Activated CD4-positive, CD25-positive, alpha-beta regulatory T cell treated with anti-CD3 and anti-CD28 coated beads, Interleukin-2, amount 50 U/mL, for 16 hours (primary cell): ENCODE measurements at regions not wholly inside any gene's neighbourhood (a gene's known extent, or its start where the extent isn't known, plus 50 kb on each side); places are given as distances from the start of the nearest gene placed in this dataset.

ENCODE experiments used
- DNase-seq: peaks from one replicate; pipeline ENCODE4 v3.0.0-alpha.2; 2020; ENCODE audit warnings: low read depth, low spot score

GRCh38 chr12:91319071-91319760 is 136.6 kb upstream of the DCN start:
- no peak for DNase-seq

GRCh38 chr12:91317306-91317705 is 134.7 kb upstream of the DCN start:
- no peak for DNase-seq

- no peak for DNase-seq
Observed at GRCh38 chr12:91316907-91317269, 134.3 kb upstream of the DCN start.

GRCh38 chr12:91316161-91316906 is 133.7 kb upstream of the DCN start:
- DNase-seq: no peak

- no peak for DNase-seq
Observed at GRCh38 chr12:91311081-91311480, 128.5 kb upstream of the DCN start.

GRCh38 chr12:91309450-91309849 is 126.8 kb upstream of the DCN start:
- DNase-seq: no peak

- DNase-seq: no peak
Observed at GRCh38 chr12:91307957-91308670, 125.5 kb upstream of the DCN start.

- DNase-seq: no peak
Observed at GRCh38 chr12:91290354-91290753, 107.7 kb upstream of the DCN start.

GRCh38 chr12:91289906-91290305 is 107.3 kb upstream of the DCN start:
- DNase-seq: no peak

GRCh38 chr12:91289072-91289471 is 106.5 kb upstream of the DCN start:
- DNase-seq: no peak

- DNase-seq: no peak
Observed at GRCh38 chr12:91287753-91288152, 105.1 kb upstream of the DCN start.

- no peak for DNase-seq
Observed at GRCh38 chr12:91278126-91278525, 95.5 kb upstream of the DCN start.

GRCh38 chr12:91276509-91276908 is 93.9 kb upstream of the DCN start:
- DNase-seq: no peak

- no peak for DNase-seq
Observed at GRCh38 chr12:91275321-91275720, 92.7 kb upstream of the DCN start.

GRCh38 chr12:91274916-91275315 is 92.3 kb upstream of the DCN start:
- no peak for DNase-seq

GRCh38 chr12:91273560-91273959 is 90.9 kb upstream of the DCN start:
- DNase-seq: no peak

GRCh38 chr12:91272461-91273063 is 89.9 kb upstream of the DCN start:
- no peak for DNase-seq

GRCh38 chr12:91271185-91271584 is 88.6 kb upstream of the DCN start:
- no peak for DNase-seq

- no peak for DNase-seq
Observed at GRCh38 chr12:91267039-91267438, 84.4 kb upstream of the DCN start.

- DNase-seq: no peak
Observed at GRCh38 chr12:91264178-91264577, 81.6 kb upstream of the DCN start.

- no peak for DNase-seq
Observed at GRCh38 chr12:91261820-91262676, 79.4 kb upstream of the DCN start.
